GM23338 (cell line): ENCODE measurements at regions not wholly inside any gene's neighbourhood (a gene's known extent, or its start where the extent isn't known, plus 50 kb on each side); places are given as distances from the start of the nearest gene placed in this dataset.

Experiments
- ATAC-seq: fragments of 200-7000 bp; cut with Tn5 transposase; 3 replicates; pipeline ENCODE4 v1.9.1; 2020
- DNase-seq: peaks from one replicate; pipeline ENCODE4 v3.0.0-alpha.2; 2015; ENCODE audit warnings: low spot score
- H2AFZ ChIP-seq: fragments of 200-600 bp; sonication (generic); 2 replicates; pipeline ENCODE4 v1.8.0; 2016; ENCODE audit warnings: antibody characterized with exemption, mild to moderate bottlenecking, moderate library complexity
- H3F3A ChIP-seq: fragments of 200-600 bp; sonication (generic); replicated peaks from 2 replicates; pipeline ENCODE4 v1.8.0; 2017; ENCODE audit warnings: antibody characterized with exemption, mixed run types, low read depth
- H3K27ac ChIP-seq: fragments of 200-600 bp; sonication (generic); 2 replicates; pipeline ENCODE4 v1.6.1; 2016; ENCODE audit warnings: low read depth
- H3K27me3 ChIP-seq: fragments of 200-600 bp; sonication (generic); 2 replicates; pipeline ENCODE4 v1.8.0; 2016; ENCODE audit warnings: mild to moderate bottlenecking, mixed run types, moderate library complexity; ENCODE audit not compliant: insufficient read depth
- H3K36me3 ChIP-seq: fragments of 200-600 bp; sonication (generic); 2 replicates; pipeline ENCODE4 v1.8.0; 2016; ENCODE audit warnings: mild to moderate bottlenecking; ENCODE audit not compliant: insufficient read depth
- H3K4me1 ChIP-seq: fragments of 200-600 bp; sonication (generic); 2 replicates; pipeline ENCODE4 v1.8.0; 2016; ENCODE audit warnings: mild to moderate bottlenecking, moderate library complexity; ENCODE audit not compliant: insufficient read depth
- H3K4me2 ChIP-seq: fragments of 200-600 bp; sonication (generic); 2 replicates; pipeline ENCODE4 v1.7.1; 2017; ENCODE audit warnings: mixed run types
- H3K4me3 ChIP-seq: fragments of 200-600 bp; sonication (generic); 2 replicates; pipeline ENCODE4 v1.6.1; 2016; ENCODE audit warnings: mixed run types
- H3K79me2 ChIP-seq: fragments of 200-600 bp; sonication (generic); replicated peaks from 2 replicates; pipeline ENCODE4 v1.8.0; 2017; ENCODE audit warnings: mild to moderate bottlenecking; ENCODE audit not compliant: insufficient read depth
- H3K9me2 ChIP-seq: fragments of 200-600 bp; sonication (generic); 2 replicates; pipeline ENCODE4 v1.8.0; 2017; ENCODE audit not compliant: insufficient read depth
- H4K20me1 ChIP-seq: fragments of 200-600 bp; sonication (generic); replicated peaks from 2 replicates; pipeline ENCODE4 v1.8.0; 2017; ENCODE audit warnings: mild to moderate bottlenecking; ENCODE audit not compliant: insufficient read depth
- H3K27ac Mint-ChIP-seq: 2 replicates; pipeline ENCODE4 v1.8.0; 2020; ENCODE audit warnings: inconsistent platforms, mild to moderate bottlenecking, moderate library complexity, mixed read lengths
- H3K27me3 Mint-ChIP-seq: 3 replicates; pipeline ENCODE4 v1.8.0; 2022; ENCODE audit warnings: low read depth, mild to moderate bottlenecking, moderate library complexity, mixed read lengths, inconsistent platforms; ENCODE audit not compliant: insufficient read depth, poor library complexity
- H3K36me3 Mint-ChIP-seq: 3 replicates; pipeline ENCODE4 v1.8.0; 2021; ENCODE audit warnings: low read depth, mild to moderate bottlenecking, inconsistent platforms, moderate library complexity, mixed read lengths
- H3K4me1 Mint-ChIP-seq: 3 replicates; pipeline ENCODE4 v1.8.0; 2020; ENCODE audit warnings: mild to moderate bottlenecking, inconsistent platforms, mixed read lengths
- H3K4me3 Mint-ChIP-seq: 3 replicates; pipeline ENCODE4 v1.8.0; 2021; ENCODE audit warnings: moderate library complexity, mild to moderate bottlenecking, inconsistent platforms, mixed read lengths
- H3K9me3 Mint-ChIP-seq: 3 replicates; pipeline ENCODE4 v1.8.0; 2020; ENCODE audit warnings: moderate library complexity, mild to moderate bottlenecking, inconsistent platforms, mixed read lengths
- CTCF ChIP-seq, 2 experiments: fragments of 200-600 bp in 1 of 2; sonication (generic) in 1 of 2; conservative IDR thresholded peaks; 2 replicates each; pipeline versions ENCODE4 v1.5.1 to v1.6.1; 2016 to 2017; ENCODE audit warnings: antibody characterized with exemption in 2 of 2, low read depth in 2 of 2, mild to moderate bottlenecking in 2 of 2, moderate library complexity in 1 of 2
- ETS1 ChIP-seq: IDR thresholded peaks from 2 replicates; pipeline ENCODE4 v1.6.1; 2016; ENCODE audit warnings: antibody characterized with exemption
- EZH2 ChIP-seq: fragments of 200-600 bp; sonication (generic); IDR thresholded peaks from one replicate; pipeline ENCODE4 v1.8.0; 2017; ENCODE audit warnings: antibody characterized with exemption, mild to moderate bottlenecking, low read depth; ENCODE audit not compliant: unreplicated experiment
- EZH2phosphoT487 ChIP-seq: fragments of 200-600 bp; sonication (generic); IDR thresholded peaks from one replicate; pipeline ENCODE4 v1.8.1; 2018; ENCODE audit warnings: antibody characterized with exemption; ENCODE audit not compliant: unreplicated experiment
- JUNB ChIP-seq: IDR thresholded peaks from one replicate; pipeline ENCODE4 v1.6.1; 2016; ENCODE audit warnings: antibody characterized with exemption; ENCODE audit not compliant: unreplicated experiment
- NANOG ChIP-seq: IDR thresholded peaks from 2 replicates; pipeline ENCODE4 v1.6.1; 2016; ENCODE audit warnings: antibody characterized with exemption, borderline replicate concordance
- REST ChIP-seq: IDR thresholded peaks from one replicate; pipeline ENCODE4 v1.6.1; 2018; ENCODE audit warnings: antibody characterized with exemption; ENCODE audit not compliant: unreplicated experiment
- STAT1 ChIP-seq: IDR thresholded peaks from one replicate; pipeline ENCODE4 v1.6.1; 2016; ENCODE audit warnings: antibody characterized with exemption; ENCODE audit not compliant: unreplicated experiment
- ZNF114 ChIP-seq: fragments of 250-450 bp; sonication (Bioruptor Pico); IDR thresholded peaks from 2 replicates; pipeline ENCODE4 v1.5.0; 2020; ENCODE audit warnings: mild to moderate bottlenecking, moderate library complexity
- ZNF331 ChIP-seq: fragments of 250-450 bp; sonication (Bioruptor Pico); IDR thresholded peaks from 2 replicates; pipeline ENCODE4 v1.5.0; 2020; ENCODE audit warnings: low read depth, mild to moderate bottlenecking, moderate library complexity
- ZNF462 ChIP-seq: fragments of 250-450 bp; sonication (Bioruptor Pico); IDR thresholded peaks from 2 replicates; pipeline ENCODE4 v1.5.0; 2020; ENCODE audit warnings: mild to moderate bottlenecking, moderate library complexity

GRCh38 chr15:46258056-46258455 is 623.2 kb downstream of the SQOR start:
- H3K27me3 ChIP-seq = no peaks in the 10 kb centered on the region
- TF ChIP-seq ETS1 = no peak
- TF ChIP-seq EZH2 = no peak
- TF ChIP-seq ZNF114 = no peak
- TF ChIP-seq ZNF331 (CRISPR knock-in tag) = no peak
- no peak for TF ChIP-seq ZNF462
- no peak for TF ChIP-seq EZH2phosphoT487
- TF ChIP-seq REST = no peak
- no peak for TF ChIP-seq NANOG
- TF ChIP-seq STAT1 = no peak
- no peak for TF ChIP-seq CTCF (conservative IDR thresholded peaks at IDR 0.05; ENCODE audit: low read depth in 2 of 2)
- TF ChIP-seq JUNB = no peak
- no peak for DNase-seq
- H3K4me3 ChIP-seq = no peak overlapping the region
- Mint-ChIP-seq H3K4me1 (peaks cover 3% of the 10 kb centered on the region; the same call in 2 of the 3 replicates), H3K36me3 (peaks cover 6% of the 10 kb centered on the region; the same call in 2 of the 3 replicates), H3K27me3 (peaks cover 6% of the 10 kb centered on the region), H3K27ac (no peak overlapping the region), H3K4me3 (no peak overlapping the region), H3K9me3 (peaks cover 76% of the 10 kb centered on the region)
- H3K27ac ChIP-seq = no peak overlapping the region
- H3K79me2 ChIP-seq = no peaks in the 10 kb centered on the region
- H3F3A ChIP-seq = no peaks in the 10 kb centered on the region
- no peak overlapping the region for H2AFZ ChIP-seq
- no peaks in the 10 kb centered on the region for H4K20me1 ChIP-seq
- H3K4me1 ChIP-seq = peaks cover 7% of the 10 kb centered on the region
- no peaks in the 10 kb centered on the region for H3K9me2 ChIP-seq
- H3K4me2 ChIP-seq = no peak overlapping the region
- ATAC-seq = no peak
- H3K36me3 ChIP-seq = no peaks in the 10 kb centered on the region
